H9 (cell line): ENCODE measurements at regions not wholly inside any gene's neighbourhood (a gene's known extent, or its start where the extent isn't known, plus 50 kb on each side); places are given as distances from the start of the nearest gene placed in this dataset.

Experiments used
- DNase-seq: peaks from one replicate; pipeline ENCODE4 v3.0.0-alpha.2; 2017
- H2AFZ ChIP-seq: one replicate; pipeline ENCODE4 v1.6.1; 2013; ENCODE audit warnings: mild to moderate bottlenecking, low read length, control low read depth, moderate library complexity
- H2AK5ac ChIP-seq: 2 replicates; pipeline ENCODE4 v1.6.1; 2013; ENCODE audit warnings: low read length, control low read depth, mixed read lengths; ENCODE audit not compliant: insufficient read length
- H2BK120ac ChIP-seq: one replicate; pipeline ENCODE4 v1.6.1; 2013; ENCODE audit warnings: low read depth, mild to moderate bottlenecking, low read length, control low read depth, inconsistent platforms; ENCODE audit not compliant: poor library complexity, severe bottlenecking
- H2BK12ac ChIP-seq: 2 replicates; pipeline ENCODE4 v1.6.1; 2013; ENCODE audit warnings: low read length, control low read depth, mixed read lengths, low read depth; ENCODE audit not compliant: insufficient read length
- H2BK15ac ChIP-seq: 2 replicates; pipeline ENCODE4 v1.6.1; 2013; ENCODE audit warnings: low read depth, low read length, control low read depth
- H2BK20ac ChIP-seq: one replicate; pipeline ENCODE4 v1.6.1; 2013; ENCODE audit warnings: low read depth, mild to moderate bottlenecking, low read length, control low read depth, inconsistent platforms; ENCODE audit not compliant: poor library complexity, severe bottlenecking
- H2BK5ac ChIP-seq: 2 replicates; pipeline ENCODE4 v1.6.1; 2013; ENCODE audit warnings: low read length, control low read depth, mixed read lengths; ENCODE audit not compliant: insufficient read length
- H3K14ac ChIP-seq: 2 replicates; pipeline ENCODE4 v1.6.1; 2013; ENCODE audit warnings: low read length, control low read depth; ENCODE audit not compliant: insufficient read depth
- H3K18ac ChIP-seq: 2 replicates; pipeline ENCODE4 v1.6.1; 2013; ENCODE audit warnings: low read depth, mild to moderate bottlenecking, mixed read lengths, low read length, control low read depth; ENCODE audit not compliant: insufficient read length
- H3K23ac ChIP-seq: 2 replicates; pipeline ENCODE4 v1.6.1; 2013; ENCODE audit warnings: low read length, control low read depth, mixed read lengths, low read depth; ENCODE audit not compliant: insufficient read length
- H3K23me2 ChIP-seq: 2 replicates; pipeline ENCODE4 v1.6.1; 2013; ENCODE audit warnings: low read depth, mild to moderate bottlenecking, mixed read lengths, low read length, control low read depth; ENCODE audit not compliant: insufficient read length, poor library complexity, severe bottlenecking
- H3K27ac ChIP-seq: 2 replicates; pipeline ENCODE4 v1.5.1; 2013; ENCODE audit warnings: low read length, control low read depth, mixed read lengths, low read depth; ENCODE audit not compliant: insufficient read length
- H3K27me3 ChIP-seq: 2 replicates; pipeline ENCODE4 v1.6.1; 2013; ENCODE audit warnings: low read length, control low read depth, inconsistent platforms; ENCODE audit not compliant: insufficient read depth
- H3K4ac ChIP-seq: 2 replicates; pipeline ENCODE4 v1.6.1; 2013; ENCODE audit warnings: low read depth, mild to moderate bottlenecking, control low read depth, inconsistent platforms, low read length, moderate library complexity
- H3K4me1 ChIP-seq: 2 replicates; pipeline ENCODE4 v1.6.1; 2013; ENCODE audit warnings: low read length, control low read depth, inconsistent platforms; ENCODE audit not compliant: insufficient read depth
- H3K4me2 ChIP-seq: 2 replicates; pipeline ENCODE4 v1.6.1; 2013; ENCODE audit warnings: low read length, control low read depth, mixed read lengths; ENCODE audit not compliant: insufficient read length, insufficient read depth
- H3K56ac ChIP-seq: 2 replicates; pipeline ENCODE4 v1.6.1; 2013; ENCODE audit warnings: low read depth, mild to moderate bottlenecking, mixed read lengths, low read length, control low read depth; ENCODE audit not compliant: insufficient read length
- H3K79me1 ChIP-seq: 2 replicates; pipeline ENCODE4 v1.6.1; 2013; ENCODE audit warnings: low read depth, mild to moderate bottlenecking, moderate library complexity, low read length, control low read depth, inconsistent platforms; ENCODE audit not compliant: insufficient read depth, poor library complexity, severe bottlenecking
- H3K79me2 ChIP-seq: 2 replicates; pipeline ENCODE4 v1.6.1; 2013; ENCODE audit warnings: low read length, control low read depth, inconsistent platforms; ENCODE audit not compliant: insufficient read depth
- H3K9ac ChIP-seq: 2 replicates; pipeline ENCODE4 v1.6.1; 2013; ENCODE audit warnings: low read length, control low read depth, mixed read lengths; ENCODE audit not compliant: insufficient read length; ENCODE audit errors: extremely low read depth
- H3K9me3 ChIP-seq: one replicate; pipeline ENCODE4 v1.6.1; 2013; ENCODE audit warnings: low read depth, low read length, inconsistent platforms; ENCODE audit not compliant: control insufficient read depth
- H3T11ph ChIP-seq: one replicate; pipeline ENCODE4 v1.6.1; 2013; ENCODE audit warnings: mild to moderate bottlenecking, low read length, control low read depth, inconsistent platforms
- H4K20me1 ChIP-seq: one replicate; pipeline ENCODE4 v1.6.1; 2013; ENCODE audit not compliant: control insufficient read depth, insufficient read length, insufficient read depth
- H4K5ac ChIP-seq: 2 replicates; pipeline ENCODE4 v1.6.1; 2013; ENCODE audit warnings: low read depth, mild to moderate bottlenecking, mixed read lengths, low read length, control low read depth; ENCODE audit not compliant: insufficient read length
- H4K8ac ChIP-seq: replicated peaks from 2 replicates; pipeline ENCODE4 v1.6.1; 2013; ENCODE audit warnings: low read length, control low read depth, mixed read lengths, low read depth; ENCODE audit not compliant: insufficient read length
- H4K91ac ChIP-seq: 2 replicates; pipeline ENCODE4 v1.6.1; 2013; ENCODE audit warnings: low read depth, mild to moderate bottlenecking, moderate library complexity, mixed read lengths, low read length, control low read depth; ENCODE audit not compliant: insufficient read length
- H3K27ac Mint-ChIP-seq, 3 experiments: 2 replicates in 2 of 3; 3 replicates in 1 of 3; pipeline ENCODE4 v1.8.0; 2020 to 2021; ENCODE audit warnings: mixed read lengths in 3 of 3, mild to moderate bottlenecking in 1 of 3, moderate library complexity in 1 of 3
- H3K27me3 Mint-ChIP-seq: 2 replicates; pipeline ENCODE4 v1.8.0; 2021; ENCODE audit warnings: low read depth, mild to moderate bottlenecking, moderate library complexity, mixed read lengths
- H3K36me3 Mint-ChIP-seq, 3 experiments: 2 replicates in 2 of 3; 3 replicates in 1 of 3; pipeline ENCODE4 v1.8.0; 2020 to 2021; ENCODE audit warnings: low read depth in 3 of 3, mixed read lengths in 3 of 3; ENCODE audit not compliant: insufficient read depth in 1 of 3
- H3K4me1 Mint-ChIP-seq, 2 experiments: 2 replicates each; pipeline ENCODE4 v1.8.0; 2020; ENCODE audit warnings: mixed read lengths in 2 of 2
- H3K4me3 Mint-ChIP-seq, 2 experiments: 2 replicates in 1 of 2; 3 replicates in 1 of 2; pipeline ENCODE4 v1.8.0; 2020 to 2021; ENCODE audit warnings: mild to moderate bottlenecking in 2 of 2, mixed read lengths in 2 of 2, moderate library complexity in 1 of 2
- H3K9me3 Mint-ChIP-seq, 2 experiments: 2 replicates in 1 of 2; 3 replicates in 1 of 2; pipeline ENCODE4 v1.8.0; 2020; ENCODE audit warnings: mild to moderate bottlenecking in 2 of 2, mixed read lengths in 2 of 2, moderate library complexity in 1 of 2
- WGBS: extraction: QIAGEN DNeasy Blood & Tissue Kit; methylation state at CpG from one replicate; pipeline ENCODE4 v1.1.7; 2013; ENCODE audit warnings: missing lambda C conversion rate, low lambda C conversion rate, mixed read lengths; ENCODE audit not compliant: insufficient read length; ENCODE audit errors: extremely low coverage; 5-methylcytosine and 5-hydroxymethylcytosine counted together
- TF ChIP-seq, protein P1 (sequence below): fragments of 200-600 bp; sonication (generic); conservative IDR thresholded peaks from 3 replicates; pipeline ENCODE4 v1.8.0; 2021; ENCODE audit warnings: antibody characterized with exemption, mild to moderate bottlenecking

DNA sequence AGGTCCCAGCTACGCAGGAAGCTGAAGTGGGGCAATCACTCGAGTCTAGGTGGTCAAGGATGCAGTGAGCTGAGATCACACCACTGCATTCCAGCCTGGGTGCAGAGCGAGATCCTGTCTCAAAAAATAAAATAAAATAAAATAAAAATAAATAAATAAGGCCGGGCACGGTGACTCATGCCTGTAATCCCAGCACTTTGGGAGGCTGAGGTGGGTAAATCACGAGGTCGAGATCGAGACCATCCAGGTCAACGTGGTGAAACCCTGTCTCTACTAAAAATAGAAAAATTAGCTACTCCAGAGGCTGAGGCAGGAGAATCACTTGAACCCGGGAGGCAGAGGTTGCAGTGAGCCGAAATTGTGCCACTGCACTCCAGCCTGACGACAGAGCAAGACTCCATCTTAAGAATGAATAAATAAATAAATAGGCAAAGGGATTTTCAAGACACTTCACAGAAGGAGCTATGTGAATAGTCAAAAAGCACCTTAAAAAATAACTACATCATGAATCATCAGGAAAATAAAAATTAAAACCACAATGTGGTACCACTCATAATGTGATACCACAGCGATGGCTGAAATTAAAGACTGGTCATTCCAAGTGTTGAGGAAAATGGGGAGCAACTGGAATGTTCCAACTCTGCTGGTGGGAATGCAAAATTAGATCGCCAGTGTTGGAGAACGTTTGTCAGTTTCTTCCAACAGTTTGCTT is 92.9 kb upstream of the TBX3 start:
- no peak overlapping the region for H3K56ac ChIP-seq
- H3K27ac Mint-ChIP-seq: no peak overlapping the region
- no peak overlapping the region for H3K4me2 ChIP-seq
- H3K79me1 ChIP-seq: no peaks in the 10 kb centered on the region
- H2AK5ac ChIP-seq: no peak overlapping the region
- no peak overlapping the region for H3K23ac ChIP-seq
- no peak overlapping the region for H3K27ac ChIP-seq
- no peak overlapping the region for H3K14ac ChIP-seq
- H3K9me3 Mint-ChIP-seq: no peaks in the 10 kb centered on the region; a peak in 1 of 5 replicates
- H3K9me3 ChIP-seq: no peaks in the 10 kb centered on the region
- no peak overlapping the region for H2BK15ac ChIP-seq
- H3K9ac ChIP-seq: no peak overlapping the region
- DNase-seq: no peak
- WGBS: no CpG with 5 or more reads among the region's 15 CpGs
- H3K23me2 ChIP-seq: no peaks in the 10 kb centered on the region
- H3K27me3 Mint-ChIP-seq: peaks cover 23% of the 10 kb centered on the region
- H2BK5ac ChIP-seq: no peak overlapping the region
- H4K20me1 ChIP-seq: no peaks in the 10 kb centered on the region
- TF ChIP-seq, protein P1, sequence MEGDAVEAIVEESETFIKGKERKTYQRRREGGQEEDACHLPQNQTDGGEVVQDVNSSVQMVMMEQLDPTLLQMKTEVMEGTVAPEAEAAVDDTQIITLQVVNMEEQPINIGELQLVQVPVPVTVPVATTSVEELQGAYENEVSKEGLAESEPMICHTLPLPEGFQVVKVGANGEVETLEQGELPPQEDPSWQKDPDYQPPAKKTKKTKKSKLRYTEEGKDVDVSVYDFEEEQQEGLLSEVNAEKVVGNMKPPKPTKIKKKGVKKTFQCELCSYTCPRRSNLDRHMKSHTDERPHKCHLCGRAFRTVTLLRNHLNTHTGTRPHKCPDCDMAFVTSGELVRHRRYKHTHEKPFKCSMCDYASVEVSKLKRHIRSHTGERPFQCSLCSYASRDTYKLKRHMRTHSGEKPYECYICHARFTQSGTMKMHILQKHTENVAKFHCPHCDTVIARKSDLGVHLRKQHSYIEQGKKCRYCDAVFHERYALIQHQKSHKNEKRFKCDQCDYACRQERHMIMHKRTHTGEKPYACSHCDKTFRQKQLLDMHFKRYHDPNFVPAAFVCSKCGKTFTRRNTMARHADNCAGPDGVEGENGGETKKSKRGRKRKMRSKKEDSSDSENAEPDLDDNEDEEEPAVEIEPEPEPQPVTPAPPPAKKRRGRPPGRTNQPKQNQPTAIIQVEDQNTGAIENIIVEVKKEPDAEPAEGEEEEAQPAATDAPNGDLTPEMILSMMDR: no peak
- H4K5ac ChIP-seq: no peak overlapping the region
- H4K8ac ChIP-seq: no peak overlapping the region
- no peak overlapping the region for H3K4ac ChIP-seq
- H3K4me3 Mint-ChIP-seq: no peak overlapping the region
- no peak overlapping the region for H2AFZ ChIP-seq
- H3K4me1 ChIP-seq: no peaks in the 10 kb centered on the region
- no peak overlapping the region for H3T11ph ChIP-seq
- peaks cover 0 to 4% of the 10 kb centered on the region in 2 experiments; a peak in 1 of 4 replicates for H3K4me1 Mint-ChIP-seq
- H2BK12ac ChIP-seq: no peak overlapping the region
- H3K18ac ChIP-seq: no peak overlapping the region
- H4K91ac ChIP-seq: no peak overlapping the region
- no peak overlapping the region for H2BK120ac ChIP-seq
- H3K36me3 Mint-ChIP-seq: no peaks in the 10 kb centered on the region
- no peaks in the 10 kb centered on the region for H3K27me3 ChIP-seq
- no peaks in the 10 kb centered on the region for H3K79me2 ChIP-seq
- H2BK20ac ChIP-seq: no peak overlapping the region
